ENCODE measurements at regions not wholly inside any gene's neighbourhood (a gene's known extent, or its start where the extent isn't known, plus 50 kb on each side); places are given as distances from the start of the nearest gene placed in this dataset.

GRCh38 chr15:57865294-57865693 is 158.8 kb downstream of the POLR2M start (continued):
- TF ChIP-seq ZNF513 (tag by site-specific recombination; IDR thresholded peaks at IDR 0.05) (no peak), SALL2 (tag by site-specific recombination; IDR thresholded peaks at IDR 0.05; ENCODE audit: borderline replicate concordance) (no peak), ZNF747 (tag by site-specific recombination; IDR thresholded peaks at IDR 0.05) (no peak), ZNF169 (tag by site-specific recombination; IDR thresholded peaks at IDR 0.05) (no peak), MEIS1 (CRISPR knock-in tag; IDR thresholded peaks at IDR 0.05; ENCODE audit: borderline replicate concordance) (no peak), ZFP69B (tag by site-specific recombination; IDR thresholded peaks at IDR 0.05) (no peak)

- POLR2A ChIA-PET: no interaction called here
- Histone ChIP-seq H3K27ac (ENCODE audit: extremely low read depth, low read depth, low read length) (no peak overlapping the region), H3K4me1 (ENCODE audit: control insufficient read depth, insufficient read depth, low read length) (no peaks in the 10 kb centered on the region), H3K9me3 (ENCODE audit: control insufficient read depth, insufficient read depth, low read depth, low read length) (no peaks in the 10 kb centered on the region), H3K36me3 (ENCODE audit: control insufficient read depth in 2 of 2, insufficient read depth in 1 of 2, low read length in 2 of 2) (no peaks in the 10 kb centered on the region), H3K4me3 (ENCODE audit: low read depth, low read length) (no peak overlapping the region)
- CTCF ChIA-PET: interaction anchor here (0.6 to 3.8 kb wide), 25 partner anchors 11 to 332 kb away, joined by 3 to 32 read pairs (median 3); partner anchors contain the start of gene ALDH1A2
- TF ChIP-seq ZBTB8A (tag by site-specific recombination; IDR thresholded peaks at IDR 0.05) (no peak), ZNF488 (tag by site-specific recombination; IDR thresholded peaks at IDR 0.05) (no peak), ZNF121 (tag by site-specific recombination; IDR thresholded peaks at IDR 0.05) (no peak), ZNF654 (tag by site-specific recombination; IDR thresholded peaks at IDR 0.05; ENCODE audit: low read depth) (peak; percentile 18; the same call in 1 of the 2 replicates), PRDM1 (tag by site-specific recombination; IDR thresholded peaks at IDR 0.05) (0 out of 2 replicates have a peak, but pooled peaks have one; percentile 10), ZNF449 (tag by site-specific recombination; IDR thresholded peaks at IDR 0.05) (peak; percentile 87), ZNF2 (tag by site-specific recombination; IDR thresholded peaks at IDR 0.05) (peak; percentile 56; the same call in 1 of the 2 replicates), OVOL3 (tag by site-specific recombination; IDR thresholded peaks at IDR 0.05) (no peak)
Measured at GRCh38 chr15:57866149-57866736, 159.7 kb downstream of the POLR2M start.

- H3K9me3 ChIP-seq (ENCODE audit: control insufficient read depth, insufficient read depth, low read depth, low read length): no peaks in the 10 kb centered on the region
- no peak overlapping the region for H3K27ac ChIP-seq (ENCODE audit: extremely low read depth, low read depth, low read length)
- H3K4me3 ChIP-seq (ENCODE audit: low read depth, low read length): no peak overlapping the region
- POLR2A ChIA-PET: no interaction called here
- H3K36me3 ChIP-seq (ENCODE audit: control insufficient read depth in 2 of 2, insufficient read depth in 1 of 2, low read length in 2 of 2): no peaks in the 10 kb centered on the region
- CTCF ChIA-PET: interaction anchor here (0.8 to 4.4 kb wide), 7 partner anchors 8 to 315 kb away, joined by 3 to 29 read pairs (median 7); no protein-coding TSS in a partner anchor
- no peaks in the 10 kb centered on the region for H3K4me1 ChIP-seq (ENCODE audit: control insufficient read depth, insufficient read depth, low read length)
- no peak for TF ChIP-seq ZNF658 (tag by site-specific recombination; IDR thresholded peaks at IDR 0.05)
- no peak for TF ChIP-seq YY1 (tag by site-specific recombination; IDR thresholded peaks at IDR 0.05)
- no peak for TF ChIP-seq ZNF473 (tag by site-specific recombination; IDR thresholded peaks at IDR 0.05)
- no peak for TF ChIP-seq ZNF704 (tag by site-specific recombination; IDR thresholded peaks at IDR 0.05)
- TF ChIP-seq ZSCAN16 (tag by site-specific recombination; IDR thresholded peaks at IDR 0.05): no peak
- TF ChIP-seq ZNF138 (tag by site-specific recombination; IDR thresholded peaks at IDR 0.05; ENCODE audit: borderline replicate concordance): no peak
- no peak for TF ChIP-seq ZNF140 (tag by site-specific recombination; IDR thresholded peaks at IDR 0.05)
- no peak for TF ChIP-seq FEZF1 (tag by site-specific recombination; IDR thresholded peaks at IDR 0.05)
- no peak for TF ChIP-seq ZNF521 (tag by site-specific recombination; IDR thresholded peaks at IDR 0.05)
- no peak for TF ChIP-seq ZNF768 (tag by site-specific recombination; IDR thresholded peaks at IDR 0.05)
- no peak for TF ChIP-seq RBAK (tag by site-specific recombination; IDR thresholded peaks at IDR 0.05)
- no peak for TF ChIP-seq SALL2 (tag by site-specific recombination; IDR thresholded peaks at IDR 0.05; ENCODE audit: borderline replicate concordance)
- no peak for TF ChIP-seq ATF2 (tag by site-specific recombination; IDR thresholded peaks at IDR 0.05; ENCODE audit: low read depth)
- no peak for TF ChIP-seq BCL11B (tag by site-specific recombination; IDR thresholded peaks at IDR 0.05; ENCODE audit: low read depth)
Measured at GRCh38 chr15:57867970-57868798, 161.7 kb downstream of the POLR2M start.

Data from HEK293 (cell line).